ENCODE measurements at regions not wholly inside any gene's neighbourhood (a gene's known extent, or its start where the extent isn't known, plus 50 kb on each side); places are given as distances from the start of the nearest gene placed in this dataset.
"Not testable (repeated sequence)": the region's sequence is repeated elsewhere in the genome, so short reads cannot be mapped to it uniquely, and the experiment has no call there.

DNA sequence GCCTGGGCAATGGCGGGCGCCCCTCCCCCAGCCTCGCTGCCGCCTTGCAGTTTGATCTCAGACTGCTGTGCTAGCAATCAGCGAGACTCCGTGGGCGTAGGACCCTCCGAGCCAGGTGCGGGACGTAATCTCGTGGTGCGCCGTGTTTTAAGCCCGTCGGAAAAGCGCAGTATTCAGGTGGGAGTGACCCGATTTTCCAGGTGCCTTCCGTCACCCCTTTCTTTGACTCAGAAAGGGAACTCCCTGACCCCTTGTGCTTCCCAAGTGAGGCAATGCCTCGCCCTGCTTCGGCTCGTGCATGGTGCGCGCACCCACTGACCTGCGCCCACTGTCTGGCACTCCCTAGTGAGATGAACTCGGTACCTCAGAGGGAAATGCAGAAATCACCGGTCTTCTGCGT is 815.9 kb upstream of the ARRDC3 start:
- TF ChIP-seq CTCF (conservative IDR thresholded peaks at IDR 0.05; ENCODE audit: low read length); EZH2phosphoT487 (IDR thresholded peaks at IDR 0.05; ENCODE audit: borderline replicate concordance, low read depth, low read length): not testable (repeated sequence)

Measured in OCI-LY7 (cell line).